ENCODE measurements at regions not wholly inside any gene's neighbourhood (a gene's known extent, or its start where the extent isn't known, plus 50 kb on each side); places are given as distances from the start of the nearest gene placed in this dataset.
A peak's percentile ranks its signal among the peaks of the same experiment; 100 is the strongest.
"Not testable (repeated sequence)": the region's sequence is repeated elsewhere in the genome, so short reads cannot be mapped to it uniquely, and the experiment has no call there.

DNA sequence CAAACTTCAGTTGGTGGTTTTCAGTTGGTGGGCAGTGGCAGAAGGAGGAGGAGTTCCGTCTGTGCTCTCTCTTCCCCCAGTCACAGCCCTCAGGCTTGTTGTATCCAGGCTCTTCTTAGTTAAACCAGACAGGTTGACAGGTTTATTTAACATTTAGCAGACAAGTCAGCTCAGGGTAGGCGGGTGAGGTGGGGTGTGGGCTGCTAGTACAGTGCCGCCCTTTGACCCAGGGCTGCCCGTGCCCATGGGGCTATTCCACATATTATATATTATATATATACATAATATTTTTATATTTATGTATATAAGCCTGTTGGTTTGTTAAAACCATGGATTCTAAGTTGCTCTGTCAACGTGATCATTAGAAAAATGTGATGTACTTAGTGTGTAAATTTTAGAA is 1740.6 kb upstream of the DEFB115 start:
- H3K27me3 ChIP-seq (replicated peaks); H3K4me3 ChIP-seq (ENCODE audit: low read depth, low read length); DNase-seq; H3K36me3 ChIP-seq (replicated peaks); in situ Hi-C loops (cut with HindIII; ENCODE audit: low pct_ligation_motif_present, low sequenced_read_pairs); H3K27ac ChIP-seq: not testable (repeated sequence)

DNA sequence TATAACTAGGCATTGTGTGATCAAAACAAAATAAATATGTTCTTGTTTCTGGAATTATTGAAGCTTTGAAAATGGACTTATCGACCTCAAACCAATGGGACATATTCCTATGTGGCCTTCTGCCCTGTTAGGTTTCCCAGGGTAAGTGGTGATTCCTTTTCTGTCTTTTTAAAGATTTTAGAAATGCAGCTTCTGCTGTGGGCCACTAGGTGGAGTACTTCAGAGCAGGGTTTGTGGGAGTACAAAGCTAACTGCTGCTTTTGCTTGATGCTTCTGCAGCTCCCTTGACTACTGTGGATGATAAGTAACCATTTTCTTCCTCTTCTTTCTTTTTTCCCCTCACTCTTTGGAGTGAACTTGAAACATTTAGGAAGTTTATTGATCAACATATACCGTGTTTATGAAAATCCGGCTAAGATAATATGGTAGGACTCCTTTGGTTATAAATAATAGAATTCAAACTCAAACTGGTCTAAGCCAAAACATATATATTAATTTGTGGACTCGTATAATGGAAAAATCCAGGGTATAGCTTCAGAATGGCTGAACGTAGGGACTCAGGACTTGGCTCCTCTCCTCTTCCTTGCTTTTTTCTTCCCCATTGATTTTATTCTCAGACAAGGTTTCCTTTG is 1737.7 kb upstream of the DEFB115 start:
- H3K27ac ChIP-seq; H3K27me3 ChIP-seq (replicated peaks); DNase-seq; H3K4me3 ChIP-seq (ENCODE audit: low read depth, low read length); H3K36me3 ChIP-seq (replicated peaks); in situ Hi-C loops (cut with HindIII; ENCODE audit: low pct_ligation_motif_present, low sequenced_read_pairs): not testable (repeated sequence)
- TF ChIP-seq, protein P1, sequence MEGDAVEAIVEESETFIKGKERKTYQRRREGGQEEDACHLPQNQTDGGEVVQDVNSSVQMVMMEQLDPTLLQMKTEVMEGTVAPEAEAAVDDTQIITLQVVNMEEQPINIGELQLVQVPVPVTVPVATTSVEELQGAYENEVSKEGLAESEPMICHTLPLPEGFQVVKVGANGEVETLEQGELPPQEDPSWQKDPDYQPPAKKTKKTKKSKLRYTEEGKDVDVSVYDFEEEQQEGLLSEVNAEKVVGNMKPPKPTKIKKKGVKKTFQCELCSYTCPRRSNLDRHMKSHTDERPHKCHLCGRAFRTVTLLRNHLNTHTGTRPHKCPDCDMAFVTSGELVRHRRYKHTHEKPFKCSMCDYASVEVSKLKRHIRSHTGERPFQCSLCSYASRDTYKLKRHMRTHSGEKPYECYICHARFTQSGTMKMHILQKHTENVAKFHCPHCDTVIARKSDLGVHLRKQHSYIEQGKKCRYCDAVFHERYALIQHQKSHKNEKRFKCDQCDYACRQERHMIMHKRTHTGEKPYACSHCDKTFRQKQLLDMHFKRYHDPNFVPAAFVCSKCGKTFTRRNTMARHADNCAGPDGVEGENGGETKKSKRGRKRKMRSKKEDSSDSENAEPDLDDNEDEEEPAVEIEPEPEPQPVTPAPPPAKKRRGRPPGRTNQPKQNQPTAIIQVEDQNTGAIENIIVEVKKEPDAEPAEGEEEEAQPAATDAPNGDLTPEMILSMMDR (IDR thresholded peaks at IDR 0.05; ENCODE audit: low read depth, low read length, missing control alignments), result peak; percentile 46

DNA sequence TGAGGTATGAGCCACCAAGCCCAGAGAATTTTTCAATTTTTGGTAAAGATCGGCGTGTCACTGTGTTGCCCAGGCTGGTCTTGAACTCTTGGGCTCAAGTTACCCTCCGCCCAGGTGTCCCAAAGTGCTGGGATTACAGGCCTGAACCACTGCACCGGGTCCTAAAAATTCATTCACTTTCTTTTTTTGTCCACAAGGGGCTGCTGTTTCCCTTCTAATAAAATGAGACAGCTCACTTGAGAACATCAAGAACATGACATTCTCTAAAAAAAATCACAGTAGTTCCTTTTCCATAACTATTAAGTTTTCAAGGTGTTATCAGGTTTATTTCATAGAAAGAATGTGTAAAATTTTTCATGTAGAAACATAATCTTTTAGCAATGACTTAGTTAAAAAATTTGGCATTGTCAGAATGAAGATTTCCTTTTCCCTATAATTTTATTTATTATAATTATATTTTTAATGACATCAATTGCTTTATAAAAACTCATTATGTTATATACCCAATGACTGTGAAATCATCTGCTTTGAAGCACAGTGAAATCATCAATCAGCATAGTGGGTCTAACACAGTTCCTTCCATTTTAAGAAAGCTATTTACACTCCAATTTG is 1723.8 kb upstream of the DEFB115 start:
- H3K27me3 ChIP-seq (replicated peaks); DNase-seq; in situ Hi-C loops (cut with HindIII; ENCODE audit: low pct_ligation_motif_present, low sequenced_read_pairs); H3K27ac ChIP-seq; H3K4me3 ChIP-seq (ENCODE audit: low read depth, low read length); H3K36me3 ChIP-seq (replicated peaks): not testable (repeated sequence)

DNA sequence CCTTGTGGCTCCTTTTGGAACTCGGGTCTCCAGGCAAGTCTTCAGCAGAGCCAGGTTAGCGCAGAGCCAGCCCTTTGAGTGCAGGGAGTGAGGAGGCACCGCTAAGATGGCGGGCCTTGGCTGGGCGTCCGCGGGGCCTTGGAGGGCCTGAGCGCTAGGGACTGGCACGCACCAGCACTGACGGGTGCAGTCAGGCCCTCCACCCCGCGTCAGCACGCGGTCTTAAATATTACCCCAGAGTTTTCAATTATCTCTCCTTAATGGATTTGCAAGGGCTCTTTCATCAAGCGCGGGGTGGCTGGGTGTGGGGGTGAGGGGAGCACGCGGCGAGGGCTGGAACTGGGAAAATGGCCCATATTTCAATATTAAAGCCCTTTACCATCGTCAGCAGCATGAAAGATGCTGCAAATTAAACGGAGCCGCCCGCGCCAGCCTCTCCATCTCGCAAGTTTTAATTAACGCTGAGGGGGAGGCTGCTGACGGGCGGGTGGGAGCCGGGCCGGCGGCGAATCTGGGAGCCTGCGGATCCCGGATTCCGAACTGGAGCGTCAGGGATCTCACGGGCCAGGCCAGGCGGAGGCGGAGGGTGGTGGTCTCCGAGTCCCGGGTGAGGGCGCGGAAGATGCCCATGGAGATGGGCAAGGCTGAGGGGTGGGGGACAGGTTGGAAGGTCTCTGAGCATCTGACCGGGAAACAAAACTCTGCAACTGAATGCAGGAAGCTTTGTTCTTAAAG is 1690.4 kb upstream of the DEFB115 start:
- H3K36me3 ChIP-seq (replicated peaks); H3K4me3 ChIP-seq (ENCODE audit: low read depth, low read length); H3K27ac ChIP-seq; DNase-seq; in situ Hi-C loops (cut with HindIII; ENCODE audit: low pct_ligation_motif_present, low sequenced_read_pairs); H3K27me3 ChIP-seq (replicated peaks): not testable (repeated sequence)

DNA sequence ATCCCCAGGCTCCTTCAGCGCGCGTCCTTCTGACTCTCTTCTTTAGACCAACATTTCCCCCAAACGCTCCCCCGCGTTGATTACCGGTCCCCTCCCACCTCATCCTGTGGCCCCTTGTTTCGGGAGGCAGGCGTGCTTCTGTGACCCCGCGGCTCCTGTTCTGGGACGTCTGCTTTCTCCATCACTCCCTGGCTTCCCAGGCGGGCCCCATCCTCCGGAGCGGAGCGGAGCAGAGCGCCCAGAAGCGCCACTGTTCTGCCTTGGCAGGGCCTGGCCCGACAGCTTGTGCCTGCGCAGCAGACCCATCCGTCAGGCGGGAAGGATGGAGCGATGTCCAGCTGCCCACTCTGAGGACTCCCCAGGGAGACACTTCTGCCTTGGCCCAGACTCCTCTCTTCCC is 1689.8 kb upstream of the DEFB115 start:
- H3K4me3 ChIP-seq (ENCODE audit: low read depth, low read length); in situ Hi-C loops (cut with HindIII; ENCODE audit: low pct_ligation_motif_present, low sequenced_read_pairs); H3K27me3 ChIP-seq (replicated peaks); H3K27ac ChIP-seq; DNase-seq; H3K36me3 ChIP-seq (replicated peaks): not testable (repeated sequence)

DNA sequence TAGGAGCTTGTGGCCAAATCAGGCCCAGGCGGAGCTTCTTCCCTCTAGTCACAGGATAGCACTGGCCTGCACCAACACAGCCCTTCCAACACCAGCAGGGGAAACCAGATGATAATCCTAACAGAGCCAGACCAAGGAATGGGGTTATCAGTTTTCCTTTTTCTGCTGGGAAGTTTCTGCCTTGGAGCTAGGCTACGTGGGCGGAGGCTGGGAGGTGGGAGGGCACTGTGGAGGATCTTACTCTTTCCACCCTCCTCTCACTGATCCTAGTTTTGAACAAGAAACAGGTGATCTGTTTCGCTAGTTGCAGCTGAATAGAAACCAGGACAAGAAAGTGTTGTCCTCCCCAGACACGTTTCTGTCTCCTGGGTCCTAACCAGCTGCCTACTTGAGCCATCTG is 1687.3 kb upstream of the DEFB115 start:
- H3K27ac ChIP-seq; DNase-seq; H3K27me3 ChIP-seq (replicated peaks); H3K4me3 ChIP-seq (ENCODE audit: low read depth, low read length); H3K36me3 ChIP-seq (replicated peaks); in situ Hi-C loops (cut with HindIII; ENCODE audit: low pct_ligation_motif_present, low sequenced_read_pairs): not testable (repeated sequence)

DNA sequence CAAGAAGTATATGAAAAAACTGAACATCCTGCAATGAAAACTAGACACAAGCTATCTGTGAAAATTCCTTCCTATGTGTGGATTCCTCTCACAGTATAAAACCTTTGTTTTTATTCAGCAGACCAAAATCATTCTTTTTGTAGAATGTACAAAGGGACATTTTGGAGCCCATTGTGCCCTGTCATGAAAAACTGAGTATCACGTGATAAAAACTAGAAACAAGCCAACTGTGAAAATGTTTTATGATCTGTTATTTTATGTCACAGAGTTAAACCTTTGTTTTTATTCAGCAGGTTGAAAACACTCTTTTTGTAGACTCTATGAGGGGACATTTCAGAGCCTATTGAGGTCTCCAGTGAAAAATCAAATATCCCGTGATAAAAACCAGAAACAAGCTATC is 1667.9 kb upstream of the DEFB115 start:
- H3K4me3 ChIP-seq (ENCODE audit: low read depth, low read length); in situ Hi-C loops (cut with HindIII; ENCODE audit: low pct_ligation_motif_present, low sequenced_read_pairs); H3K27me3 ChIP-seq (replicated peaks); DNase-seq; H3K27ac ChIP-seq; H3K36me3 ChIP-seq (replicated peaks): not testable (repeated sequence)

DNA sequence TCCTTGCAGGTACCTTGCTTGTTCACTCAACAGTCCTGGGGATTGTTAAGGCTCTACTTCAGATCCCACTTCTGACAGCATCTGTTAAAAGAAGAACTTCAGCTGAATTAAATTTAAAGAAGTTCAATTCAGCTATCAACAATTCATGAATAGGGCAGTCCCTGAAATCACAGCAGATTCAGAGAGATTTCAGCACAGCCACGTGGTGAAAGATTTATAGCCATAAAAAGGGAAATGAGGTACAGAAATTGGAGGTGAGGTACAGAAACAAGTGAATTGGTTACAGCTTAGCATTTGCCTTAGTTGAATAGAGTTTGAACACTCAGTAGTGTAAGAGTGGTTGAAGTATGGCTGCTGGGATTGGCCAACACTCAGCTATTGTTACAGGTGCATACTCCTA is 1653.3 kb upstream of the DEFB115 start:
- H3K27me3 ChIP-seq (replicated peaks); in situ Hi-C loops (cut with HindIII; ENCODE audit: low pct_ligation_motif_present, low sequenced_read_pairs); H3K27ac ChIP-seq; DNase-seq; H3K4me3 ChIP-seq (ENCODE audit: low read depth, low read length); H3K36me3 ChIP-seq (replicated peaks): not testable (repeated sequence)

DNA sequence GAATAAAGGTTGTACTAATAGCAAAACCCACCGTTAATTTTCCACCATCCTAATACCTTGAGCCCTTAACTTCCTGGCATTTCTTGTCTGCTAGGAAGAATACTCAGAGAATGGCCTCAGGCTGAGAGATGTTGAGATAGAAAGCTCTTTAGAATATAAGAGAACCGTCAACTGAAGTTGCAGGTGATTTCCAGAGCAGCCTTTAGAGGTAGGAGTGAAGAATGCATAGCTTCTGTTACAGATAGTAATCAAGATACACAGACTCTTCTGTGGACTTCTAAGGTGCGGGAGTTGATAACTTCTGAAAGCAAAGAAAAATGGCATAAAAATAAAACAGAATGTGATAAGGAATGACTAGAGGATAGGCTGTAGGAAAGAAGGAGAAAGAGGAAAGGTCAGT is 1651.3 kb upstream of the DEFB115 start:
- H3K4me3 ChIP-seq (ENCODE audit: low read depth, low read length); DNase-seq; H3K27ac ChIP-seq; H3K27me3 ChIP-seq (replicated peaks); in situ Hi-C loops (cut with HindIII; ENCODE audit: low pct_ligation_motif_present, low sequenced_read_pairs); H3K36me3 ChIP-seq (replicated peaks): not testable (repeated sequence)

DNA sequence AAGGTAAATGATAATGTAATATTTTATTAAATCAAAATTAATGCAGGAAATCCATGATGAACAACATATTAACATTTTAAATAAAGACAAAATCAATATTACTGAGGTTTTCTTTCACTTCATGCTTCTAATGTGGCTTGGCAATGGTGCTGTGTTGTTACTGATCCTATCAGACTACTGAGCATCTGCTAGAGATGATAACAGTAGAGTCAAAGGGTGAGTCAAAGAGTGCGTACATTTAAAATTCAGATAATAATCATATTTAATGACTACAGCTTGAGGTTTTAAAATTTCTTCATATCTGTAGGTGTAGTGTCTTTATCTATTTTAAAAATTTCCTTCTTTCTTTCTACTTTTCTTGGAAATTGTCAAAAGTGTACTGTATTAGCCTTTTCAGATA is 1628.1 kb upstream of the DEFB115 start:
- H3K27ac ChIP-seq; H3K36me3 ChIP-seq (replicated peaks); H3K27me3 ChIP-seq (replicated peaks); in situ Hi-C loops (cut with HindIII; ENCODE audit: low pct_ligation_motif_present, low sequenced_read_pairs); DNase-seq; H3K4me3 ChIP-seq (ENCODE audit: low read depth, low read length): not testable (repeated sequence)
